GM12892 (cell line): ENCODE measurements at regions not wholly inside any gene's neighbourhood (a gene's known extent, or its start where the extent isn't known, plus 50 kb on each side); places are given as distances from the start of the nearest gene placed in this dataset.

ENCODE experiments used
- POLR2A ChIP-seq: IDR thresholded peaks from 2 replicates; pipeline ENCODE4 v1.6.1; 2011; ENCODE audit warnings: low read depth, low read length, control low read depth
- POLR2AphosphoS5 ChIP-seq: IDR thresholded peaks from 2 replicates; pipeline ENCODE4 v1.6.1; 2011; ENCODE audit warnings: low read depth, low read length, control low read depth

DNA sequence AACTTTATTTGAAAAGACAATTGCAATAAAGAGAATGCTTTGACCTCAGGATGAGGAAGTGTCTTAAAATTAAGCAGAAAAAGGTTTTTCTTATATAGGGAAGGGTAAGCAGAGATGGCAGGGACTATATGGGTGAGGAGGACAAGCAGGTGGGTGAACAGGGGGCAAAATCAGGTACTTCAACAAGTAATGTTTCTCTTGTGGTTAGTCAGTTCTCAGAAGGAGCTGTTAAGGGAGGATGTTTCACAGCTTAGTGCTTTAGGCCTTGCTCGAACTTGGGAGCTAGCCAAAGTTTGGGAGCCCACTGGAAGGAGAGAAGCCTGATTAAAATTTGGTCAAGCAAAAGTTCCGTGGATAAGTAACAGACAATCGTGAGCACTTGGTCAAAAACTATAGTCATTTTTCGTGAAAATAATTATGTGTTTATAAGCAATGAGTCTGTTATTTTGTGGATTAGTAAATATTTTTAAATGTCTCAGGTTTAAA is 364.2 kb upstream of the TMPO start:
- no peak for TF ChIP-seq POLR2A
- no peak for TF ChIP-seq POLR2AphosphoS5
